IgD-negative memory B cell (primary cell): ENCODE measurements at regions not wholly inside any gene's neighbourhood (a gene's known extent, or its start where the extent isn't known, plus 50 kb on each side); places are given as distances from the start of the nearest gene placed in this dataset.
A peak's percentile ranks its signal among the peaks of the same experiment; 100 is the strongest.

Experiments
- H3K27ac Mint-ChIP-seq, 3 donors: one replicate each; pipeline ENCODE4 v1.8.0; 2020 to 2022; ENCODE audit warnings: mild to moderate bottlenecking in 3 of 3, mixed read lengths in 3 of 3, moderate library complexity in 1 of 3
- H3K27me3 Mint-ChIP-seq: one replicate; pipeline ENCODE4 v1.8.0; 2021; ENCODE audit warnings: mixed read lengths
- H3K36me3 Mint-ChIP-seq: one replicate; pipeline ENCODE4 v1.8.0; 2020; ENCODE audit warnings: mild to moderate bottlenecking, mixed read lengths
- H3K4me1 Mint-ChIP-seq, 3 donors: one replicate each; pipeline ENCODE4 v1.8.0; 2020 to 2022; ENCODE audit warnings: mixed read lengths in 3 of 3, mild to moderate bottlenecking in 1 of 3
- H3K4me3 Mint-ChIP-seq, 4 donors: one replicate each; pipeline ENCODE4 v1.8.0; 2020 to 2022; ENCODE audit warnings: mild to moderate bottlenecking in 4 of 4, mixed read lengths in 4 of 4, moderate library complexity in 3 of 4
- H3K9me3 Mint-ChIP-seq, 3 donors: one replicate each; pipeline ENCODE4 v1.8.0; 2020 to 2021; ENCODE audit warnings: mixed read lengths in 3 of 3, mild to moderate bottlenecking in 1 of 3

DNA sequence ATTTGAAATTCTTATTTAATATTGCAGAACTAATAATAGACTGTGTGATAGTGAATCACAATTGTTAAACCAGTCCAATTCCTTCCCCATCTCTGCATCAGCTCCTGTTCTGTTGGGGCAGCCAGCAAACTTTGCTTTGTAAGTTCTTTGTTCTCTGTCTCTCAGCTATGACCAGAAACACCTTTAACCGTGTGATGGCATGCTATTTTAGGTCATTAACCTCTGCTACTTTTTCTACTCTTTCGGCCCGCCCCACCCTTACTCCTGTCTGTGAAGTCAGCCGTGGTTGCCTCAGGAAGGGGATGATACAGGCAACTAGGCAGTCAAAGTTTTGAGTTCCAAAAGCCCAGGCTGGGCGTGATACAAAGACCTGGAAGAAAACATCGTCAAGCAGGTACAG is 51.3 kb upstream of the EGFL6 start:
- H3K27me3 Mint-ChIP-seq, result peaks cover 10% of the 10 kb centered on the region
- H3K4me3 Mint-ChIP-seq, result no peak overlapping the region
- H3K9me3 Mint-ChIP-seq, result no peaks in the 10 kb centered on the region
- H3K27ac Mint-ChIP-seq, result no peak overlapping the region
- no peaks in the 10 kb centered on the region for H3K4me1 Mint-ChIP-seq
- H3K36me3 Mint-ChIP-seq, result peaks cover 2% of the 10 kb centered on the region

DNA sequence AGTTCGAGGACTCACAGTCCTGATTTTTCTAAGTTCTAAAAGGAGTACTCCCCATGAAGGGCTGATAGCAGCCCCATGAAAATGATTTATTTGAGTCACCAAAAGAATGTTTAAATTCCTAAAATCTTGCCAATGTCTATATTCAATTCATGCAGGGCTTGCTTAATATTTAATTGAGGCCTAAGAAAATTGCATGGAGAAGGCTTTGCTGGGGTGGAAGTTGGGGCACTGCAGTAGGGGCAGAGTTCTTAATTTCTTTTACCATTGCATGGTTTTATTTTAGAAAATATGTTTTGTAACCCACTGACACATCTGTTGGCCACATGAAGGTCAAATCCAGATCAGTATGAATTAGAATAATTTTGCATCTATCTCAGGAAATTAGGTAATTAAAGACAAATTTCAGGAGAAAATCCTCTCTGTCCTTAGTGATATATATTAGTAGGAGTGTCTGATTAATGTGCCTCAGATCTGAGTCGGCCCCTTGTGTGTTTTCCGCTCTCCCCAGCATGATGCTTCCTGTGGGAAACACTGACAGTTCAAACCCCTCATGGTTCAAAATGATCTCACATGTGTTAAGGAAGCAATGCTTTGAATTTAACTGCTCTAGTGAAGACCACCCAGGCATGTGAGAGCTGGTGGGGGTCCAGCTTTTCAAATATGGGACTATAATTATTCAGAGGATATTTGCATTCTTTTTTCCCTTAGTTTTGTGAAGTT is 54.0 kb upstream of the EGFL6 start:
- Mint-ChIP-seq H3K27ac (no peak overlapping the region), H3K27me3 (peaks cover 10% of the 10 kb centered on the region), H3K9me3 (no peaks in the 10 kb centered on the region), H3K4me3 (no peak overlapping the region), H3K36me3 (peaks cover 1% of the 10 kb centered on the region), H3K4me1 (peaks cover 0 to 2% (median 0%) of the 10 kb centered on the region in 3 donors)

DNA sequence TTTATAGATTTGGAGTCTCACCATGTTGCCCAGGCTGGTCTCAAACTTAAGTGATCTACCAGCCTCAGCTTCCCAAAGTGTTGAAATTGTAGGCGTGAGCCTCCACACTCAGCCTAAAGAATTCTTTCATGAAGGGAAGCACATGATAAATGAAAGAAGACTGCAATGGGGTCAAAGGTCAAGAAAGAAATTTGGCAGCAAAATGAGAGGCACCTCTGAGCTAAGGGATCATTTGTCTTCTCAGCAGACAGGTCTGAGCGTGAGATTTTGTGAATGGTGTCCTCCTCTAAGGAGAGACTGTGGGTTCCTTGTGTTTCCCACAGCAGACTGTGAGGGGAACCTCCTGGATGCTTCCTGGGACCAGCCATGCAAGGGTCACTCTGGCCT is 57.5 kb upstream of the EGFL6 start:
- H3K4me3 Mint-ChIP-seq, result no peak overlapping the region
- H3K9me3 Mint-ChIP-seq, result no peaks in the 10 kb centered on the region
- H3K36me3 Mint-ChIP-seq, result no peaks in the 10 kb centered on the region
- no peak overlapping the region for H3K27ac Mint-ChIP-seq
- peaks cover 6% of the 10 kb centered on the region for H3K27me3 Mint-ChIP-seq
- peaks cover 0 to 2% (median 0%) of the 10 kb centered on the region in 3 donors for H3K4me1 Mint-ChIP-seq

DNA sequence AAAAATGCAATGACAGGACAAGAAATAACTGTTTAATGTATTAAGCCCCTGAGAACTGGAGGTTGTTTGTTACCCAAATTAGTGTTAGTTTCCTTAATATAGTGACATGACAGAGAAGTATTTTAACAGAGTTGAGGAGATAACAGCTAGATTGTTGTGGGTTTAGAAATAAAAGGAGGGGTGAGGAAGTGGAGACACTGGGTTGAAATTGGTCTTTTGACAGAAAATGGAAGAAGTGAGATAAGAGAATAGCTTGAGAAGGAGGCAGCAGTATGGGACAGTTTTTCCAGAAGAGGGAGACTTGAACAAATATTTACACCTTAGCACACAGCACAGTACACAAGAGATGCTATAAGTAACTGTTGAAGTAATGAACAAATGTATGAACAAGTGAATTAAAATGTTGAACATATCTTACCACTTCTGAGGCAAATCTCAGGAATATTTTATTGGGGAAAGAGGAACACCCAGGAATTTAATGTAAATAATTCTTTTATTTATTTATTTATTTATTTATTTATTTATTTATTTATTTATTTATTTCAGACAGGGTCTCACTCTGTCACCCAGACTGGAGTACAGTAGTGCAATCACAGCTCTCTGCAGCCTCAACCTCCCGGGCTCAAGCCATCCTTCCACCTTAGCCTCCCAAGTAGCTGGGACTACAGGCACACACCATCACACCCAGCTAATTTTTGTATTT is 58.0 kb upstream of the EGFL6 start:
- peaks cover 0 to 2% (median 0%) of the 10 kb centered on the region in 3 donors for H3K4me1 Mint-ChIP-seq
- no peak overlapping the region for H3K4me3 Mint-ChIP-seq
- H3K9me3 Mint-ChIP-seq, result no peaks in the 10 kb centered on the region
- peaks cover 5% of the 10 kb centered on the region for H3K27me3 Mint-ChIP-seq
- no peak overlapping the region for H3K27ac Mint-ChIP-seq
- no peaks in the 10 kb centered on the region for H3K36me3 Mint-ChIP-seq

DNA sequence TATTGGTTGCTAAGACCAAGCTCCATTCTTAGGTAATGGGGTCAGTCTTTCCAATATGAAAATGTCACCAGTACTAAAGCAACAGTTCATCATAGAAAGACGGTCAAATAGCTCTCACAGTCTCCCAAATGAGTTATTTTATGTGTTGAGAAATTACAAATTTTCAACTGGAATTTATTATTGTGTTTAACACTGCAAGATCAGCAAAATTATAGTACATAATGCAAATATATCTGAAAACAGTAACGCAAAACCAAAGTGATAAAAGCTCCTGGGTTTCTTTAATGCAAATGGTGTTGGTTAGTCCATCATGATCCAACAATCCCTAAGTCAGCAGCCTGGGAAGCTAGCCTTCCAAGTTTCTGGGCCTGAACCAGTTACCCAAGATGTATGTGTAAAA is 61.5 kb upstream of the EGFL6 start:
- no peaks in the 10 kb centered on the region for H3K9me3 Mint-ChIP-seq
- H3K27ac Mint-ChIP-seq, result no peak overlapping the region
- H3K36me3 Mint-ChIP-seq, result no peaks in the 10 kb centered on the region
- H3K4me1 Mint-ChIP-seq, result peaks cover 0 to 2% (median 0%) of the 10 kb centered on the region in 3 donors
- H3K27me3 Mint-ChIP-seq, result no peaks in the 10 kb centered on the region
- no peak overlapping the region for H3K4me3 Mint-ChIP-seq

DNA sequence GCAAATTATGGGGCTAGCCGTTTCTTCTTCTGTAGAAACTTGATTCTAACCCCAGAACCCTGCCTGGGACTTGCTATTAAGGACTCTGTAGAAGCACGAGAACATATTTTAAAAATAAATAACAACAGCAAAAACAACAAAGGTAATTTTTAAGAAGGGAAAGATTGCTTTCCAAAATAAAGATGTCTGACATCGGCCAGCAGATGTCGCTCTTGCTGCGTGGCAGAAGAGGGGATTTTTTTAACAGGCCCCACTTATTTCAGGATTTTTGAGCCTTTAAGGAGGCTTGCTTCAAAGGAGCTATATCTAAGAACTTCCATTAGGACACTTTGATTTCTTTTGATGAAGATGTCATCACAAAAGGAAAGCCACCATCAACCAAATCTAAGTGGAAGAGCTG is 62.8 kb upstream of the EGFL6 start:
- no peak overlapping the region for H3K27ac Mint-ChIP-seq
- H3K9me3 Mint-ChIP-seq, result no peaks in the 10 kb centered on the region
- H3K4me1 Mint-ChIP-seq, result peaks cover 0 to 2% (median 0%) of the 10 kb centered on the region in 3 donors
- peaks cover 2% of the 10 kb centered on the region for H3K27me3 Mint-ChIP-seq
- H3K36me3 Mint-ChIP-seq, result no peaks in the 10 kb centered on the region
- no peak overlapping the region for H3K4me3 Mint-ChIP-seq

DNA sequence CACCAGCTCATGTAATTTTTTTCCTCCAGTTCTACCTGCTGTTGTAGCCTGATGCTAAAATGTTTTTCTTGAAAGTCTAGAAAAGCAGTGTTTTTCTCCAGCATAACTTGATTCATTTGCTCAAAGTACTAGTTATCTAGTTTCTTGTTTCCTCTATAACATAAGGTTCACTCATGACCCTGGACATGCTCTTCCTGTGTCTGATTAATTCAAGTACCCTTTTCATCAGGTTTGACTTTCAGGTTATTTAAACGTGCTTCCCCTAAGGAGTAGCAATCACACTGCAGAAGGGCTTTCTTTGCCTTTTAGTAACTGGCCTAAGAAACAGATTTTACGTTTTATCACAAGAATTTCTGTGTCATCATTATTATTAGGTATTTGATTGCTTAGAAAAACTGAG is 66.8 kb upstream of the EGFL6 start:
- Mint-ChIP-seq H3K27ac (no peak overlapping the region), H3K36me3 (no peaks in the 10 kb centered on the region), H3K27me3 (peaks cover 11% of the 10 kb centered on the region), H3K9me3 (peaks cover 0 to 2% (median 0%) of the 10 kb centered on the region in 3 donors), H3K4me1 (no peaks in the 10 kb centered on the region), H3K4me3 (no peak overlapping the region)

DNA sequence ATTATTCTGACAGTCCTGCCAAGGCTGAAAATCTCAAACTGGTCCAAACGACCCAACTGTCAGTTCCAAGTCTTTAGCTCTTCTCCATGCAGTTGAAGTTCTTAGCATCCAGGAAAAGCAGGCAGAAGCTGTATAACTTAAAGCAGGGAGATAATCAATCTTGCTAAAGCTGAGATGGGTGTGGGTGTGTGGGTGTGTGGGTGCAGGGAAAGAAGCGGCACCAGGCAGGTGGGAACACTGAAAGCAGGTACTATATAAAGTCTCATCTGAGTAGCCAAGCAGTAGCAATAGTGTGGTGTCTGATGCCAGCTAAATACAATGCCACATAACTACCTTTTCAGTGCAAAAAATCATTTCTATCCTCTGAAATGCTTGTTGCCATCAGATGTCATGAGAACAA is 69.7 kb upstream of the EGFL6 start:
- Mint-ChIP-seq H3K27ac (no peak overlapping the region), H3K27me3 (peaks cover 14% of the 10 kb centered on the region), H3K4me1 (no peaks in the 10 kb centered on the region), H3K36me3 (no peaks in the 10 kb centered on the region), H3K9me3 (peaks cover 0 to 2% (median 0%) of the 10 kb centered on the region in 3 donors), H3K4me3 (no peak overlapping the region)

DNA sequence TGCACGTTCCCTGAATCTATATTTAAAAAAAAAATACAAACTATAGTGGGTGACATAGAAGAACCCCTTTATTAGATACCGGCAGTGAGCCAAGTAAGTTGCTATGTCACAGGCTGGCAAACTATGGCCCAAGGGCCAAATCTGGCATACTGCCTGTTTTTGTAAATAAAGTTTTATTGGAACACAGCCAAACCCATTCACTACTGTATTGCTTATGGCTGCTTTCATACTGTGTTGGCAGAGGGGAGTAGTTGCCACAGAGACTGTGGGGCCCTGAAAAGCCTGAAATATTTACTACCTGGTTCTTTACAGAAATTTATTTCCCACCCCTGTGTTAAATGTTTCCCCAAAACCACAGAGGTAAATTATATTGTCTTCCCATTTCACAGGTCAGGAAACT is 71.2 kb upstream of the EGFL6 start:
- H3K9me3 Mint-ChIP-seq, result peaks cover 0 to 2% (median 0%) of the 10 kb centered on the region in 3 donors
- H3K4me1 Mint-ChIP-seq, result peaks cover 0 to 2% (median 0%) of the 10 kb centered on the region in 3 donors
- peaks cover 26% of the 10 kb centered on the region for H3K27me3 Mint-ChIP-seq
- no peak overlapping the region for H3K27ac Mint-ChIP-seq
- no peaks in the 10 kb centered on the region for H3K36me3 Mint-ChIP-seq
- H3K4me3 Mint-ChIP-seq, result no peak overlapping the region

DNA sequence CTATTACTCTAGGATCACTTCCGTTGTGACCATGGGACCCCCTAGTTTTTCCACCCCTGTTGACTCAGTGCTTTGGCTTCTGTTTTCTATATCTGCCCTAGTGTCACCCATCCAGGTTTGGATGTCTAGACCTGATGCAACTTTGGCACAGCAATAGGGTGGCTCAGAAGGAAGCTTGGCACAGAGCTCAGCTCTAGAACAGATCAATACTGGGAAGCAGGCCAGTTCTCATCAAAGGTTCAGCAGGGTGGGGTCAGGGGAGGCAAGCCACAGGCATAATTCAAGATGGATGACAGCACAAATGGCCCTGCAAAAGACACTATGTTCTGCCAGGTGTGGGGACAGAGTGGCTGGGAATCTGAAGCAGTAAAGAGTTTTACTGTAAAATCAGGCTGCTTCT is 74.2 kb upstream of the EGFL6 start:
- Mint-ChIP-seq H3K9me3 (peaks cover 0 to 2% (median 0%) of the 10 kb centered on the region in 3 donors), H3K36me3 (no peaks in the 10 kb centered on the region), H3K27me3 (peaks cover 27% of the 10 kb centered on the region), H3K4me1 (peaks cover 0 to 4% (median 0%) of the 10 kb centered on the region in 3 donors), H3K4me3 (no peak overlapping the region), H3K27ac (no peak overlapping the region)

DNA sequence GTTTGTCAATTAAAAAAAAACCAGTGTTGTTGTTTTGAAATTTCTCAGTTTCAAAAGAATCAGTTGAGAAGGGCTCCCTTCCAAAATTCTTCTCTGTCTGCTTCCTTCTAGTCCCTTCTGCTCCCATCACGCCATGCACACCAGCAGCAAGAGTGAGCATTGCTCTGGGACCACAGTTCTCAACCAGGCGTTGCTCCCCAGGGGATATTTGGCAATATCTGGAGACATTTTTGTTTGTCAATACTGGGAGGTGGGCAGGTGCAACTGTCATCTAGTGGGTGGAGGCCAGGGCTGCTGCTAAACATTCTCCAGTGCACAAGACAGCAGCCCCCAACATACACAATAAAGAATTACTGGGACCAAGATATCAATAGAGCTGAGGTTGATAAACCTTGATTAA is 74.8 kb upstream of the EGFL6 start:
- no peak overlapping the region for H3K27ac Mint-ChIP-seq
- peaks cover 0 to 4% (median 0%) of the 10 kb centered on the region in 3 donors for H3K4me1 Mint-ChIP-seq
- no peak overlapping the region for H3K4me3 Mint-ChIP-seq
- H3K27me3 Mint-ChIP-seq, result peaks cover 30% of the 10 kb centered on the region
- no peaks in the 10 kb centered on the region for H3K36me3 Mint-ChIP-seq
- peaks cover 0 to 2% (median 0%) of the 10 kb centered on the region in 3 donors for H3K9me3 Mint-ChIP-seq

DNA sequence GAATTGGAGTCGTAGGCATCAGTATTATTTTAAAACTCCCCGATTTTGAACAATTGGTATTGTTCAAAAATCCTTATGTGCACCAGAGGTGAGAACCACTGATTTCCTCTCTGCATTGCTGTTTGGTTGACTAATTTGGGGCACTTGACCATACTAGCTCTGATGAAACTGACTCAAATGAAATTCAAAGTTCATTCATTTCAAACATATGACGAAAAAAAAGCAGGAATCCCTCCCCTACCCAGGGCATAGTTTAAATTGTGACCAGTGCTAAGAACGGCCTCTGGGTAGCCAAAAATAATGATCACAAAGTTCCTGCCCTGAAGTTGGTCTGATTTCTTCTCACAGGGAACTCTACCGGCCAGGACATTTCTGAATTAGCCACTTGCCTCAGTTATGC is 75.7 kb upstream of the EGFL6 start:
- no peak overlapping the region for H3K27ac Mint-ChIP-seq

DNA sequence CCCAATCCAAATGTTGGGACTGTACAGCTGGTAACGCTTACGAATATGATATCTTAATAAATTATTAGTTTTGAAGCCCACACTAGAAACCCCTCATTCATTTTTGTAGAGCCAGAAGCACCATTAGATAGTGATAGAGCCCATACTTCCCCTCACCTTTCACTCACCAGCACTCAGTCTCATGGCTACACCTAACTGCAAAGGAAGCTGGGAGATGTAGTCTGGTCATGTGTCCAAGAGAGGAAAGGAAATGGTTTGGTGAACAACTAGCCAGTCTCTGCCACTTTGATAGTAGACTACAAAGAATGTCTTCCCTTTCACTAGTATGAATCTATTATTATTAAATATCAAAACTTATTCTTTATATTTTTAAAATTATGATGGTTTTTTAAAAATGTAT is 77.1 kb upstream of the EGFL6 start:
- no peaks in the 10 kb centered on the region for H3K9me3 Mint-ChIP-seq
- H3K4me1 Mint-ChIP-seq, result peaks cover 6 to 10% (median 9%) of the 10 kb centered on the region in 3 donors
- peaks cover 26% of the 10 kb centered on the region for H3K27me3 Mint-ChIP-seq
- H3K27ac Mint-ChIP-seq, result no peak overlapping the region
- no peaks in the 10 kb centered on the region for H3K36me3 Mint-ChIP-seq
- H3K4me3 Mint-ChIP-seq, result no peak overlapping the region

More for the DNA sequence above, 75.7 kb upstream of the EGFL6 start:
- Mint-ChIP-seq H3K36me3 (no peaks in the 10 kb centered on the region), H3K4me3 (no peak overlapping the region), H3K4me1 (peaks cover 0 to 4% (median 0%) of the 10 kb centered on the region in 3 donors), H3K9me3 (peaks cover 0 to 2% (median 0%) of the 10 kb centered on the region in 3 donors), H3K27me3 (peaks cover 24% of the 10 kb centered on the region)

DNA sequence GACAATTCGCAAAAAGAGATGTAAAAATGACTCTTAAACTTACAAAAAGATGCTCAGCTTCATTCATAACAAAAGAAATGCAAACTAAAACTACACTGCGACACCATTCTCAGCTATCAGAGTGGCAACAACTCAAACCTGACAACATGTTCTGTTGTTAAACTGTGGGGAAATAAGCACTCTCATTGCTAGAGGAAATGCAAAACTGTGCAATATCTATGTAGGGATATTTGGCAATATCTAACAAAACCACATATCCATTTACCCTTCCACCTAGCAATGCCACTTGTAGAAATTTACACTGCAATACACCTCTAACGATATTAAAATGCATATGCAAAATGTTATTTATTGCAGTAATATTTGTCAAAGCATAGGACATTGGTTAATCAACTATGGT is 78.3 kb upstream of the EGFL6 start:
- Mint-ChIP-seq H3K27me3 (peaks cover 33% of the 10 kb centered on the region), H3K4me1 (peaks cover 14 to 21% (median 14%) of the 10 kb centered on the region in 3 donors), H3K9me3 (no peaks in the 10 kb centered on the region), H3K36me3 (no peaks in the 10 kb centered on the region), H3K27ac (no peak overlapping the region), H3K4me3 (no peak overlapping the region)

DNA sequence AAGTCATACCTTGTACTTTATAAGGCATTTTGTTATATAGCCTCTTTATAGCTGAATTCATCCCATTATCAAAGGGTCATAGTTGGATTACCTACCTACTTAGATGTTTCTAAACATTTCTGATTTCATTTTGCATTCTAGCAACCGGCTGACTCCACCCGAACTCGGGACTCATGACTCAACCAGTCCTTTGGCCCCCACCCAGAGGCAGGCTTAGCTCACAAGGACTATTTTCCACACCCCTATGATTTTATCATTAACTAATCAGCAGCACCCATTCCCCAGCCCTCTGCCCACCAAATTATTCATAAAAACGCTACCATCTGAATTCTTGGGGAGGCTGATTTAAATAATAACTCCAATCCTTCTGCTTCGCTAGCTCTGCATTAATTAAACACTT is 79.9 kb upstream of the EGFL6 start:
- Mint-ChIP-seq H3K27ac (peak overlapping the region in 1 of 3 donors; percentile 40), H3K4me3 (no peak overlapping the region), H3K36me3 (no peaks in the 10 kb centered on the region), H3K27me3 (peaks cover 31% of the 10 kb centered on the region), H3K9me3 (no peaks in the 10 kb centered on the region), H3K4me1 (peaks cover 12 to 21% (median 14%) of the 10 kb centered on the region in 3 donors)
